AG04449 (cell line): ENCODE measurements at regions not wholly inside any gene's neighbourhood (a gene's known extent, or its start where the extent isn't known, plus 50 kb on each side); places are given as distances from the start of the nearest gene placed in this dataset.
"Not testable (repeated sequence)": the region's sequence is repeated elsewhere in the genome, so short reads cannot be mapped to it uniquely, and the experiment has no call there.

Source experiments
- CTCF ChIA-PET: fragments of 350-600 bp; formaldehyde crosslinking; extraction: SDS; loops from one replicate; lab custom pipeline; 2021; ENCODE audit warnings: antibody characterized with exemption; lab: Yijun Ruan, JAX
- POLR2A ChIA-PET: fragments of 400-600, 350-600 bp; formaldehyde crosslinking; extraction: SDS; loops from one replicate; lab custom pipeline; 2020; ENCODE audit warnings: antibody characterized with exemption, inconsistent platforms; lab: Yijun Ruan, JAX
- DNase-seq: peaks from one replicate; pipeline ENCODE4 v3.0.0-alpha.2; 2010; ENCODE audit warnings: low read depth, low spot score
- H3K4me3 ChIP-seq: 2 replicates; pipeline ENCODE4 v1.5.1; 2011; ENCODE audit warnings: low read depth, mild to moderate bottlenecking, control low read depth, low read length
- TF ChIP-seq, protein P1 (sequence below): IDR thresholded peaks from one replicate; pipeline ENCODE4 v1.5.1; 2011; ENCODE audit warnings: mild to moderate bottlenecking, moderate library complexity, low read length, control low read depth, inconsistent platforms; ENCODE audit not compliant: insufficient read depth; ENCODE audit errors: missing control alignments

DNA sequence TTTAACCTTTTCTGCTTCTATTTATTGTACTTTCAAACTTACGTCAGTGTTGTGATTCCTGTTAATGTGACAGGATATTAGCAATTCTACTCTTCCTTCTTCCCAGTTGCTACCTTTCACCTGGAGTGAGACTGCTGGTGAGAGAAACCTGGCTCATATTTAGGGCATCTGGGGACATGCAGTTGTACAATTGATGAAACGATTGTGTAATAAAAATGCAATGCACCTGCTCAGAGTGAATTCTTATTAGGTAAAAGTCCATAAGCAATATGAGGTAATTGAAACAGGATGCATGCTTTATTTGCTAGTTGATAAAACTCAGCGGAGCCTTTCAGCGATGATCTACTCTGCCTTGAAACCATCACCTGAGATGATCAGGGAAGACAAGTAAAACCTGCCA is 116.1 kb upstream of the FBXO33 start:
- ChIA-PET POLR2A (no interaction called here), CTCF (no interaction called here)
- DNase-seq: no peak
- TF ChIP-seq, protein P1, sequence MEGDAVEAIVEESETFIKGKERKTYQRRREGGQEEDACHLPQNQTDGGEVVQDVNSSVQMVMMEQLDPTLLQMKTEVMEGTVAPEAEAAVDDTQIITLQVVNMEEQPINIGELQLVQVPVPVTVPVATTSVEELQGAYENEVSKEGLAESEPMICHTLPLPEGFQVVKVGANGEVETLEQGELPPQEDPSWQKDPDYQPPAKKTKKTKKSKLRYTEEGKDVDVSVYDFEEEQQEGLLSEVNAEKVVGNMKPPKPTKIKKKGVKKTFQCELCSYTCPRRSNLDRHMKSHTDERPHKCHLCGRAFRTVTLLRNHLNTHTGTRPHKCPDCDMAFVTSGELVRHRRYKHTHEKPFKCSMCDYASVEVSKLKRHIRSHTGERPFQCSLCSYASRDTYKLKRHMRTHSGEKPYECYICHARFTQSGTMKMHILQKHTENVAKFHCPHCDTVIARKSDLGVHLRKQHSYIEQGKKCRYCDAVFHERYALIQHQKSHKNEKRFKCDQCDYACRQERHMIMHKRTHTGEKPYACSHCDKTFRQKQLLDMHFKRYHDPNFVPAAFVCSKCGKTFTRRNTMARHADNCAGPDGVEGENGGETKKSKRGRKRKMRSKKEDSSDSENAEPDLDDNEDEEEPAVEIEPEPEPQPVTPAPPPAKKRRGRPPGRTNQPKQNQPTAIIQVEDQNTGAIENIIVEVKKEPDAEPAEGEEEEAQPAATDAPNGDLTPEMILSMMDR: no peak
- H3K4me3 ChIP-seq: no peak overlapping the region

DNA sequence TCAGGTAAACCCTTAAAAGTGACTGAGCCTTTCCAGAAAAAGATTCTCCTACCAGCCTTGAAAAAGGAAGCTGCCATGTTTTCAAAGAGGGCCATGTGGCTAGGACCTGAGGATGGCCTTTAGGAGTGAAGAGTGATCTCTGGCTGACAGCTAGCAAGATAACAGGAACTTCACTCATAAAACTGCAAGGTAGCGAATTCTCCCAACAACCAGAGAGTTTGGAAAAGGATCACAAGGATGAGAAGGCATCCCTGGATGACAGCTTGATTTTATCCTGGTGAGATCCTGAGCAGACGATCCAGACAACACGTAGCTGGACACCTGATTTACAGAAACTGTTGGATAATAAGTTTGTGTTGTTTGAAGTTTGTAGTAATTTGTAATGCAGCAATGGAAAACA is 115.6 kb upstream of the FBXO33 start:
- CTCF ChIA-PET: no interaction called here
- POLR2A ChIA-PET: no interaction called here
- no peak overlapping the region for H3K4me3 ChIP-seq
- DNase-seq: no peak
- TF ChIP-seq, protein P1: no peak

GRCh38 chr14:39505812-39506211 is 73.6 kb upstream of the FBXO33 start:
- POLR2A ChIA-PET: no interaction called here
- no peak overlapping the region for H3K4me3 ChIP-seq
- CTCF ChIA-PET: no interaction called here
- TF ChIP-seq, protein P1: no peak
- no peak for DNase-seq

GRCh38 chr14:39500253-39500652 is 68.0 kb upstream of the FBXO33 start:
- TF ChIP-seq, protein P1: no peak
- CTCF ChIA-PET: interaction anchor here (1.0 kb wide), 1 partner anchor 9 kb away, joined by 4 read pairs; no protein-coding TSS in a partner anchor
- POLR2A ChIA-PET: no interaction called here
- DNase-seq: no peak
- H3K4me3 ChIP-seq: no peak overlapping the region

DNA sequence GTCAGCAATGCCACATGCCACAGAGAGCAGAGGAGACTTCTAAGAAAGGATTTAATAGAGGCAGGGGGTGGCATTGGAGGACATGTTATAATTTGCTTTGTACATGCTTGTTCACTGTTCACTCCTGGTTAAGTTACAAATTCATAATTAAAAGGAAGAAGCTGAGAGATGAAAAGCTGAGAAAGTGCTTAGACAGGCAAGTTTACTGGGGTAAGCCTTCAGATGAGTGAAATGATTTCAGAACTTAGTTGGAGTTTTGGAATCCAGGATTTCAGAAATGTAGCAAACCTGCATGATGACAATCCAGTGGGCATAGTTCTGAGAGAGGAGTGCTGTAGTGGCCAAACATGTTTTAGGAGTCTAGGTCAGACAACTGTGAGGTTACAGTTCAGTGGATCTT is 67.3 kb upstream of the FBXO33 start:
- CTCF ChIA-PET: interaction anchor here (1.0 kb wide), 1 partner anchor 8 kb away, joined by 4 read pairs; no protein-coding TSS in a partner anchor
- TF ChIP-seq, protein P1: no peak
- no peak overlapping the region for H3K4me3 ChIP-seq
- DNase-seq: no peak
- POLR2A ChIA-PET: no interaction called here

GRCh38 chr14:39497677-39498076 is 65.4 kb upstream of the FBXO33 start:
- POLR2A ChIA-PET, CTCF ChIA-PET, DNase-seq, H3K4me3 ChIP-seq: not testable (repeated sequence)

GRCh38 chr14:39492267-39492666 is 60.0 kb upstream of the FBXO33 start:
- CTCF ChIA-PET: no interaction called here
- TF ChIP-seq, protein P1: no peak
- no peak overlapping the region for H3K4me3 ChIP-seq
- POLR2A ChIA-PET: no interaction called here
- DNase-seq: peak; percentile 58
